Brain microvascular endothelial cell (primary cell): ENCODE measurements at regions not wholly inside any gene's neighbourhood (a gene's known extent, or its start where the extent isn't known, plus 50 kb on each side); places are given as distances from the start of the nearest gene placed in this dataset.

Experiments used
- DNase-seq: peaks from one replicate; pipeline ENCODE4 v3.0.0-alpha.2; 2020
- H3K27ac ChIP-seq: fragments of 250-450 bp; sonication (Bioruptor Pico); 2 replicates; pipeline ENCODE4 v1.5.1; 2020; ENCODE audit warnings: mild to moderate bottlenecking, moderate library complexity
- H3K27me3 ChIP-seq: fragments of 250-450 bp; sonication (Bioruptor Pico); replicated peaks from 2 replicates; pipeline ENCODE4 v1.5.1; 2020; ENCODE audit warnings: mild to moderate bottlenecking
- H3K36me3 ChIP-seq: fragments of 250-450 bp; sonication (Bioruptor Pico); replicated peaks from 2 replicates; pipeline ENCODE4 v1.5.1; 2020; ENCODE audit warnings: mild to moderate bottlenecking
- H3K4me3 ChIP-seq: 2 replicates; pipeline ENCODE4 v1.5.1; 2011; ENCODE audit warnings: low read depth, mild to moderate bottlenecking, control low read depth, low read length, moderate library complexity
- in situ Hi-C: cut with HindIII; loops from 2 replicates; pipeline ENCODE4 v1.10.0; 2017; ENCODE audit warnings: low sequenced_read_pairs, low pct_ligation_motif_present
- TF ChIP-seq, protein P1 (sequence below): IDR thresholded peaks from 2 replicates; pipeline ENCODE4 v1.5.1; 2011; ENCODE audit warnings: low read depth, mild to moderate bottlenecking, moderate library complexity, low read length, control low read depth, inconsistent platforms; ENCODE audit errors: missing control alignments

DNA sequence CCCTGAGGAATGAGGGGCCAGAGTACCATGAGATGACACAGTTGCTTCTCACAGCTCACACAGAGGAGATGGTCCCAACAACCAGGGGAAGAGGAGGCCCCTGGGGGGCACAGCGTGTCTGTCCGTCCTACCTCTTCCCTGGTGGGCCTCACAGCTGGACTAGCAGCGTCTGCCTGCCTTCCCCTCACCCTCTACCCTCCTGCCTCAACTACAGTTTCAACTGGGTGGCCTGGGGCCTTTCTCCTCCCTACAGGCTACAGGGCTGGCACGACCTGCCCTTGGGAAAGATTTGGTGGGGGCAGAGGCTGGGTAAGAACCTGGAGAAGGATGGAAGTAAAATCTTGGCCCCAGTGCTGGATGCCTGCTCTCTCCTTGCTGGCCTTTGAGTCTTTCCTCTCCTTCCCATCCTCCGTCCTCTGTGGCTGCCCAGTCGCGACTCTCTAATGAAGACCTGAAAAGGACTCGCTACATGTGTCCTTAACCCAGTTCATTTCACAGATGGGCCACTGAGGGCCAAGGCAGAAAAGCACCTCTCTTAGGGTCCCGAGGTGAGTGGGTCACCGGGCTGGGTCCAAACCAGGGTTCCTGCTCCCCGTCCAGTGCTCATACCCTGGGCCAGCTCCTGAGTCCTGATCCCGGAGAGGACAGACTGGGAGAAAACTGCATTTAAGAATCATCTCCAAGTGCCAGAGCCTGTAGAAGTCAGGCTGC lies 232.5 kb downstream of the BCL11B start:
- no peak overlapping the region for H3K27ac ChIP-seq
- TF ChIP-seq, protein P1, sequence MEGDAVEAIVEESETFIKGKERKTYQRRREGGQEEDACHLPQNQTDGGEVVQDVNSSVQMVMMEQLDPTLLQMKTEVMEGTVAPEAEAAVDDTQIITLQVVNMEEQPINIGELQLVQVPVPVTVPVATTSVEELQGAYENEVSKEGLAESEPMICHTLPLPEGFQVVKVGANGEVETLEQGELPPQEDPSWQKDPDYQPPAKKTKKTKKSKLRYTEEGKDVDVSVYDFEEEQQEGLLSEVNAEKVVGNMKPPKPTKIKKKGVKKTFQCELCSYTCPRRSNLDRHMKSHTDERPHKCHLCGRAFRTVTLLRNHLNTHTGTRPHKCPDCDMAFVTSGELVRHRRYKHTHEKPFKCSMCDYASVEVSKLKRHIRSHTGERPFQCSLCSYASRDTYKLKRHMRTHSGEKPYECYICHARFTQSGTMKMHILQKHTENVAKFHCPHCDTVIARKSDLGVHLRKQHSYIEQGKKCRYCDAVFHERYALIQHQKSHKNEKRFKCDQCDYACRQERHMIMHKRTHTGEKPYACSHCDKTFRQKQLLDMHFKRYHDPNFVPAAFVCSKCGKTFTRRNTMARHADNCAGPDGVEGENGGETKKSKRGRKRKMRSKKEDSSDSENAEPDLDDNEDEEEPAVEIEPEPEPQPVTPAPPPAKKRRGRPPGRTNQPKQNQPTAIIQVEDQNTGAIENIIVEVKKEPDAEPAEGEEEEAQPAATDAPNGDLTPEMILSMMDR, result no peak
- H3K36me3 ChIP-seq, result no peaks in the 10 kb centered on the region
- H3K4me3 ChIP-seq, result no peak overlapping the region
- H3K27me3 ChIP-seq, result no peaks in the 10 kb centered on the region
- in situ Hi-C loops, result no loop called here
- no peak for DNase-seq

- no peaks in the 10 kb centered on the region for H3K36me3 ChIP-seq
- no peak for DNase-seq
- H3K4me3 ChIP-seq, result no peak overlapping the region
- no peaks in the 10 kb centered on the region for H3K27me3 ChIP-seq
- in situ Hi-C loops, result no loop called here
- TF ChIP-seq, protein P1, result no peak
- no peak overlapping the region for H3K27ac ChIP-seq
Observed at GRCh38 chr14:99040052-99040451, 231.9 kb downstream of the BCL11B start.

- in situ Hi-C loops, result no loop called here
- no peak overlapping the region for H3K27ac ChIP-seq
Observed at GRCh38 chr14:99040711-99041110, 231.3 kb downstream of the BCL11B start.

DNA sequence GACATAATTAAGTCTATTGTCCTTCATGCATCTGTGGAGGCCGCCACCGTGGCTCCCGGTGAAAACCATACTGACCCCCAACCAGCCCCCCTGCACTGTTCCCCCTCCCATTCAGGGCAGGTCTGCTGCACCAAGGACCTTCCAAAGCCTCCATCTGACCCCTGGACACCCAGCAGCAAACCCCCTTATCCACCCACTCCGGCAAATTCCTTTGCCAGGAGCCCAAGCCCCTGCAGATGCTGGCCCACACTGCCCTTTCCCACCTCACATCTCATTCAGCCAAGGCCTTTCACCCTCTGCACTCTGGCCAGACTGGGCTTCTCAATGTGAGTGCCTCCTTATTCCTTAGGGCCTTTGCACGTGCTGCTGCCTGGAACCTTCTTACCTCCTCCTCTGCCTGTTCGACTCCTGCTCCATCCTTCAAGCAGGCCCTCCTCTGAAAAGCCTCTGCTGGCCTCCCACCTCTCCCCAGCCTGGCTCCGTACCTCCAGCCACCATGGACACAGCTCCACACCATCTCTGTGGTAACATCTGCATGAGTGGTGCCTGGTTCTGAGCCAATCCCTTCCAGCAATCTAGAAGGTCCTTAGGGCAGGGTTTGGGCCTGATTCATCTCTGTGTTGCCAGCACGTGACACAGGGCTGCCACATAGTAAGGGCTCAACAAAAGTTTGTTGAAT lies 230.7 kb downstream of the BCL11B start:
- no peaks in the 10 kb centered on the region for H3K36me3 ChIP-seq
- H3K27ac ChIP-seq, result no peak overlapping the region
- no peak overlapping the region for H3K4me3 ChIP-seq
- DNase-seq, result no peak
- in situ Hi-C loops, result no loop called here
- H3K27me3 ChIP-seq, result no peaks in the 10 kb centered on the region
- TF ChIP-seq, protein P1, result no peak

More at GRCh38 chr14:99040711-99041110, 231.3 kb downstream of the BCL11B start:
- Histone ChIP-seq H3K4me3 (no peak overlapping the region), H3K36me3 (no peaks in the 10 kb centered on the region), H3K27me3 (no peaks in the 10 kb centered on the region)
- no peak for DNase-seq
- TF ChIP-seq, protein P1, result no peak

GRCh38 chr14:99041820-99042174 lies 230.2 kb downstream of the BCL11B start:
- in situ Hi-C loops, result no loop called here
- Histone ChIP-seq H3K27me3 (no peaks in the 10 kb centered on the region), H3K27ac (no peak overlapping the region), H3K4me3 (no peak overlapping the region), H3K36me3 (no peaks in the 10 kb centered on the region)
- DNase-seq, result no peak
- TF ChIP-seq, protein P1, result no peak
